NOMO-1 treated with dmso at 0.1 percent for 144 hours (cell line): ENCODE measurements at regions not wholly inside any gene's neighbourhood (a gene's known extent, or its start where the extent isn't known, plus 50 kb on each side); places are given as distances from the start of the nearest gene placed in this dataset.

Source experiments
- DNase-seq: peaks from one replicate; lab custom pipeline; 2025; ENCODE audit not compliant: unreplicated experiment; lab: John Stamatoyannopoulos, UW

DNA sequence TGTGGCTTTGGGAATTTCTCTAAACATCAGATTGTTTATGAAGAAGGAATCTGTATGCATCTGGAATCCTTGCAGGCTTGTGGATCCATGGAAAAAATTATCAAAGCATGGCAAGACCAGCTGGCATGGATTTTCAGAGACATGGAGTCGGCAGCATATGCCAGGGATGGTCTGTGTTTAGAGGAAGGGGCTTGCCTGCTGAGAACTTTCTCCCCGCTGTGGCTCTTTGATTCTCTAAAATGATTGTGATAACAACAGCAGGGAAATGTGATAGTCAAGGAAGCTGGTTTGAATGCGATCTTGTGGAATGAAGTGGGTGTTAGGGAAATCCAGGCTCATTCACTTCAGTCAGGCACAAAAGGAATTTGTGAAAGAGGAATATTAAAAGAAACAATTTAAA, 245.7 kb upstream of the THRB start:
- DNase-seq: no peak

DNA sequence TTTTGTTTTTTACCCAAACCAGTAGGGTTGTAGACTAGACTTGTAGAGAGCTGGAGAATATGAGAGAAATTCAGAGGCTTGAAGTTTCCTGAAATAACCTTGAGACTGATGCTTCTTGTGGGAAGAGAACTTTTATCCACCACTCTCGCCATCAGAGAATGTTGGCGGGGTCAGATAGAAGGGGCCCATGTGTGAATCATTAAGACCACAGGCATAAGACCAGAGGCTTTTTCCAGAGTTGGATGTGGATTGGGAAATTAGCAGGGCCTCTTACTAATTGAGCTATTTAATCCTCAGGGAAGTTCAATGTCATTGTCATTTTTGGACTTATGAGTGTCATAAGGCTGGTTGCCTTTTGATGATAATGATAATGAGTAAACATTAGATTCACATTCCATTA, 246.9 kb upstream of the THRB start:
- no peak for DNase-seq

GRCh38 chr3:24748520-24748919, 253.9 kb upstream of the THRB start:
- DNase-seq: no peak

GRCh38 chr3:24751020-24751419, 256.4 kb upstream of the THRB start:
- no peak for DNase-seq

GRCh38 chr3:24756101-24756888, 261.6 kb upstream of the THRB start:
- no peak for DNase-seq

GRCh38 chr3:24763393-24763792, 268.7 kb upstream of the THRB start:
- DNase-seq: no peak

DNA sequence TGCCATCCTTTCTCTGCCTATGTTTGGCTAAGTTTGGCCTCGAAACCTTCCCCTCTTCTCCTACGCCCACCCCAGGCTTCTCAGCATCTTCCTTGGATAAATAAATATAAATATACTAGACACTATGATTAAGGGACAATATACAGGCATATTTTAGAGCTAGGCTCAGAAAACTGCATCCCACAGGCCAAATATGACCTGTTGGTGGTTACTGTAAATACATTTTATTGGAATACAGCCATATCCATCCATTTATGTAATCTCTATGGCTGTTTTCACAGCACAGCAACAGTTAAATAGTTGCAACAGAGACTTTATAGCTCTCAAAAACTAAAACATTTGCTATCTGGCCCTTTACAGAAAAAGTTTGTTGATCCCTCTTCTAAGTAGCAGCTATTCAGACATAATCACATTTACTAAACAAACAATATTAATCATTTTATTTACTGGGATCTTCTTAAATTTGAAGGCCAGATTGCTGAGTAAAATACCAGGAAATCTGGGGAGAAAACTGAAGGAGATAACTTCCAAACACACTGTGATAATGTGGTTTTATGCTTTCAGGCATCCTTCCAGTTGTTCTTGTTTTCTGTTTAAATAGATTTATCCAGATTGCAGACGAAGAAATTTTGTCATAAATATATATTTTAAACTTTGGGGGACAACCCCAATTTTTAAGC, 269.7 kb upstream of the THRB start:
- DNase-seq: no peak

DNA sequence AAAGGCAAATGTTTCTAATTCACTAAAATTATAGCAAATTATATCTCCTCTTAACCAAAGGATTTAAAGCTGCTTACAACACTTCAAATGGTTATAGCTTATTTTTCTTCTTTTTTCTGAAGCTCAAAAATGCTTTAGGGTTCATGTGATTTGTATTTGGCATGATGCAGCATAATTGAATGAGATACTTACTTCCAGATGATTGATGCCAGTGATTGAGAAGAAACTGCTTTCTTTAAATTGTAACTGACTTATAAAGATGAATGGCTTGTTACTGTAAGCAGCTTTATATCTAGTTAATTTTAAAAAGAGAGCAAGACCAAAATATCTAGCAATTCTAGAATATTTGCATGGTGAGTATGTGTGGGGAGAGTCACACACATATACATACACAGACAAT, 270.7 kb upstream of the THRB start:
- DNase-seq: no peak

DNA sequence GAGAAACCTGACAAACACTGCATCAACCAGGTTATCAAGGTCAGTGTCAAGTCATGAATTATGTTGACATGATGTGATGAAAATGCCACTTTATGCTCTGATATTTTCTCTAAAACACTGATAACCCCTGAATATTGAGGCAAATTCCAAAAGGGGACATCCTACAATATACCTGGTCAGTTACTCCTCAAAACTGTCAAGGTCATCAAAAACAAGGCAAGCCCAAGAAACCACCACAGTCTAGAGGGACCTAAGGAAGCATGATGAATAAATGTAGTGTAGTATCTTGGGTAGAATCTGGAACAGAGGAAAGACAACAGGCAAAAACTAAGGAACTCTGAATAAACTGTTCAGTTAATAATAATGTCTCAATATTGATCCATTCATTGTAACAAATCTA, 275.3 kb upstream of the THRB start:
- no peak for DNase-seq

- DNase-seq: peak; percentile 19
Observed at GRCh38 chr3:24773798-24774197, 279.1 kb upstream of the THRB start.

DNA sequence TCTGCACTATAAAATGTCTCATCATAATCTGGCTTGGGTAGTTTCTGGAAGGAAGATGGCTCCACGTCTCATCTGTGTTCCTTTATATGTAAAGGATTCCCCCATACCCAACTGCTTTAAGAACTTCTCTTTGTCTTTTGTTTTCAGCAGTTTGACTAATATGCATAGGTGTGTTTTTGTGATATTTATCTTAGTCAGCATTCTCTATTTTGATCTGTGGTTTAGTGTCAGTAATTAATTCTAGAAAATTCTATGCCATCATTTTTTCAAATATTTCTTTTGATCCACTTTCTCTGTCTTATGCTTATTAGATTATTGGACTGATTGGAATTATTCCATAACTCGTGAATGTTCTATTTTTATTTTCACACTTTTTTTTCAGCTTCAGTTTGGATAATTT, 286.3 kb upstream of the THRB start:
- DNase-seq: no peak

DNA sequence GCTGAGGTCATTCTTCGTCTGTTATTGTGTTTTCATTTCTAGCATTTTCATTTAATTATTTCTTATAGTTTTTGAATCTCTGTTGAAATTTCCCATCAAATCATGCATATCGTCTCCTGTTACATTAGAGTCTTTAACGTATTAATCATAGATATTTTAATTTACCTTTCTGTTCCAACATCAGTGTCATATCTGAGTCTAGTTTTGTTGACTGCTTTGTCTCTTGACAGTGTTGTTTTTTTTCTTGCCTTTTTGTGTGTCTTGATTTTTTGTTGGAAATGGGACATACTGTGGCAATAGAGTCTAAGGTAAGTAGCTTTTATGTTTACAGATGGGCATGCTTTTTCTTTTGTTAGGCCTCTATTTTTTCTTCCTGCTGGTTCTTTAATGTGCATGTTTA, 286.8 kb upstream of the THRB start:
- DNase-seq: no peak

DNA sequence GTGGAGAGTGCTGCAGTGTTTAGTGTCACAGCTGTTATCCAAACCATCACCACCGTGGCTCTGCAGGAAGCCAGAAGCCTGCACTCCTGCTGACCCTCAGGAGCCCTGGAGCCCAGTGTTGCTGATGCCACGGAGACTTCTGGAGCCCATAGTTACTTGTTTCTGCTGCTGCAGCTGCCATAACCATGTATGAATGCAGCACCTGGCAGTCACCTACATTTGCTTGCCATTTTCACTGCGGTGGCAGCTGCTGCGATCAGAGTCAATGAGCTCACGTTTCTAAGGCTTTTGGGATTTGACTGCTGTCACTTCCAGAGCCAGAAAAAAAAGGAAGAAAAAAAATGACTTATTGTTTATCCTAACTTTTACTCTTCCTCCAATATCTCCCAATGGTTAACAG, 299.2 kb upstream of the THRB start:
- DNase-seq: no peak

DNA sequence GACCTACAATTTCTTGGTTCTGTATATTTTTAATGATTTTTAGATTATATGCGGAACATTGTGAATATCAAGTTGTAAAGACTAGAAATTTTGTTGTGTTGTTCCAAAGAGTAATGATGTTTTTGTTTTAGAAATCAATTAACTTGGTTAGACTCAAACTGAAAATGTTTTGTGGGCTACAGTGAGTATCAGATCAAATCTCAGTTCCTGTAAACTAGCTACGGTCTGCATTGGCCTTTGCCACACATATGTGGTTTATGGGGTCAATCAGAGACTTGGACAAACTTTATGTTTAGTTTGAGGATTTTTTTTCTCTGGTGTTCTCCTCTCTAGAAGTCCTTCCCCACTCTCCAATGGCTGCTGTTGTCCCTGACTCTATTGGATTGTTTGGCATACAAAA, 308.0 kb upstream of the THRB start:
- DNase-seq: no peak

- no peak for DNase-seq
Observed at GRCh38 chr3:24804095-24804494, 309.4 kb upstream of the THRB start.

- no peak for DNase-seq
Observed at GRCh38 chr3:24810881-24811280, 316.2 kb upstream of the THRB start.

DNA sequence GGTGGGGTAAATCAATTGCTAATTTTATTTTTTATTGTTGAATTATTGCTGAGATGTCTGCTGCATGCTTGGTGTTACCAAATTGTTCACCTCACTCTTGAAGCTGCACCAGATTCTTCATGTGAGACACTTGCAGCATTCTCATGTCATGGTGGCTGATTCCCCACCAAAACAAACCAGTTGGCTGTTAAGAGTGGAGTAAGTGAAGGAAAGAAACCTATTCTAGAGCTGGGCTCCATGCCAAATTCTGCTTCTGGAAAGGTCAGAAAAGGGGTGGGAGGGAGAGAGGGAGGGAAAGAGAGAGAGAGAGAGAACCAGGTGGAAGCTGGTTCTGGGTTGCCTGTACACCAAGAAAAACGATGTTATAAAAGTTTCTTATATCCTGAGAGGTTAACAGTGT, 317.5 kb upstream of the THRB start:
- no peak for DNase-seq

DNA sequence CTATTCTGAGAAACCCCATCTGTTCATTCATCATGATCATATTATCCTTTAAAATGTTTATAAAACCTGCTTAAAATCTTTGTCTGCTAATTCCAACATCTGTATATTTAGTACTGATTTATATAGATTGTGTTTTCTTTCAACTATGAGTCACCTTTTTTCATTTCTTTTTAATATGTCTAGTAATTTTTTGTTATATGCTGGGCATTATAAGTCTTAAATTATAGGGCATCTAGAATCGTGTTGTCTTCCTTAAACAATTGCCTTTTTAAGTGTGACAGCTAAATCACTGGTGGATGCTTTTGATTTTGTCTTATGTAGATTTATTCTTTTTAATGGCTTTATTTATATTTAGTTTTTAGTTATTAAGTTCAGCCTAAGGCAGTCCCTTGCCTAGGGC, 323.4 kb upstream of the THRB start:
- no peak for DNase-seq

DNA sequence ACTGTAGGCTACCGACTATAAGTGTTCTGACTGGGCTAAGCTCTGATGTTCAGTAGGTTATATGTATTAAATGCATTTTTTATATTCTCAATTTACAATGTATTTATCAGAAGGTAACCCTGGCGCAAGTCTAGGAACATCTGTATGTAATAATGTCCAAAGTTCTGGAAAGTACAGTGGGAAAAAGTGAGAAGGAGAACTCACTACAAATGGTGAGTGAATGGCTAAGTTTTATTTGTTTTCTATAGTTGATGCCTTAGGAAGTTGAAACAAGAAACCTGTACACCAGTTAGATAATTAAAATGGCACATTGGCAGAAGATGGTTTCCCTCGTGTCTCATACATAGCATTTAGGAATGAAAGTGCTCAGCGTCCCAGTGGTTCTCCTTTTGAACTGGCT, 333.4 kb upstream of the THRB start:
- DNase-seq: no peak

GRCh38 chr3:24828551-24828950, 333.9 kb upstream of the THRB start:
- no peak for DNase-seq

GRCh38 chr3:24829011-24829581, 334.4 kb upstream of the THRB start:
- no peak for DNase-seq

GRCh38 chr3:24829629-24830229, 335.1 kb upstream of the THRB start:
- no peak for DNase-seq
